Fibroblast of mammary gland (primary cell): ENCODE measurements at regions not wholly inside any gene's neighbourhood (a gene's known extent, or its start where the extent isn't known, plus 50 kb on each side); places are given as distances from the start of the nearest gene placed in this dataset.
A peak's percentile ranks its signal among the peaks of the same experiment; 100 is the strongest.

Source experiments
- DNase-seq: peaks from one replicate; pipeline ENCODE4 v3.0.0-alpha.2; 2010; ENCODE audit warnings: low read depth
- H3K4me3 ChIP-seq: 2 replicates; pipeline ENCODE4 v1.5.1; 2011; ENCODE audit warnings: low read depth, mild to moderate bottlenecking, low read length, moderate library complexity; ENCODE audit not compliant: control insufficient read depth
- TF ChIP-seq, protein P1 (sequence below): conservative IDR thresholded peaks from 2 replicates; pipeline ENCODE4 v1.5.1; 2011; ENCODE audit warnings: low read depth, low read length, inconsistent platforms; ENCODE audit not compliant: control insufficient read depth, insufficient read depth

DNA sequence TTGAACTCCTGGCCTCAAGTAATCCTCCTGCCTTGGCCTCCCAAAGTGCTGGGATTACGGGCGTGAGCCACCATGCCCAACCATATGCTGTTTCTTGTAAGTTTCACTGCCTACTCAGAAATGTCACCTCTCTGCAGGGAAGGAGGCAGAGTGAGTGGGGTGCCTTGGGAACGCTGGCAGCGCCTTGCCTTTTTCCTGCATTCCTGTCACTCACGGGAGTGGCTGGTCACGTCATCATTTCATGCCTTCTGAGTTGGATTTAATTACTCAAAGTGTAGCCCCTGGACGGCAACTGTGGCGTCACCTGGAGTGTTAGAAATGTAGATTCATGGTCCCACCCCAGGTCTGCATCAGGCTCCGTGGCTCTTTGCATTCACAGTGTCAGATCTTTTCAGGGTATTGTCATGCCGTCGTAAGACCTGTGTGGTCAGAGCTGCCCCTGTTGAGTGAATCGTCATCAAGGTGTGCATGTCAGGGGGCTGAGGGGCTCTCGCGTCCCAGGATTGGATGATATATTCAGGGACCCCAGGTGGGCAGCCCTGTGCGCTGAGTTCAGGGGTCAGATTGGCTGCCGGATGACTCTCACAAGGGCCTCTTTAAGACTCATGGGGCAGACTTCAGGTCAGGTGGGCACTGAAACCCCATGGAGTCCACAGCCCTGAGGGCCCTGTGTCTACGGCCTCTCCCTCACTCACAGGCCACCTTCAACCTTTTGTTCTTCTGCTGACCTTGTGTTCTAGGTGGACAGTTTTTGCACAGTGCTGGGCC, 65.9 kb upstream of the KLHL25 start:
- TF ChIP-seq, protein P1, sequence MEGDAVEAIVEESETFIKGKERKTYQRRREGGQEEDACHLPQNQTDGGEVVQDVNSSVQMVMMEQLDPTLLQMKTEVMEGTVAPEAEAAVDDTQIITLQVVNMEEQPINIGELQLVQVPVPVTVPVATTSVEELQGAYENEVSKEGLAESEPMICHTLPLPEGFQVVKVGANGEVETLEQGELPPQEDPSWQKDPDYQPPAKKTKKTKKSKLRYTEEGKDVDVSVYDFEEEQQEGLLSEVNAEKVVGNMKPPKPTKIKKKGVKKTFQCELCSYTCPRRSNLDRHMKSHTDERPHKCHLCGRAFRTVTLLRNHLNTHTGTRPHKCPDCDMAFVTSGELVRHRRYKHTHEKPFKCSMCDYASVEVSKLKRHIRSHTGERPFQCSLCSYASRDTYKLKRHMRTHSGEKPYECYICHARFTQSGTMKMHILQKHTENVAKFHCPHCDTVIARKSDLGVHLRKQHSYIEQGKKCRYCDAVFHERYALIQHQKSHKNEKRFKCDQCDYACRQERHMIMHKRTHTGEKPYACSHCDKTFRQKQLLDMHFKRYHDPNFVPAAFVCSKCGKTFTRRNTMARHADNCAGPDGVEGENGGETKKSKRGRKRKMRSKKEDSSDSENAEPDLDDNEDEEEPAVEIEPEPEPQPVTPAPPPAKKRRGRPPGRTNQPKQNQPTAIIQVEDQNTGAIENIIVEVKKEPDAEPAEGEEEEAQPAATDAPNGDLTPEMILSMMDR: no peak
- no peak overlapping the region for H3K4me3 ChIP-seq
- no peak for DNase-seq

DNA sequence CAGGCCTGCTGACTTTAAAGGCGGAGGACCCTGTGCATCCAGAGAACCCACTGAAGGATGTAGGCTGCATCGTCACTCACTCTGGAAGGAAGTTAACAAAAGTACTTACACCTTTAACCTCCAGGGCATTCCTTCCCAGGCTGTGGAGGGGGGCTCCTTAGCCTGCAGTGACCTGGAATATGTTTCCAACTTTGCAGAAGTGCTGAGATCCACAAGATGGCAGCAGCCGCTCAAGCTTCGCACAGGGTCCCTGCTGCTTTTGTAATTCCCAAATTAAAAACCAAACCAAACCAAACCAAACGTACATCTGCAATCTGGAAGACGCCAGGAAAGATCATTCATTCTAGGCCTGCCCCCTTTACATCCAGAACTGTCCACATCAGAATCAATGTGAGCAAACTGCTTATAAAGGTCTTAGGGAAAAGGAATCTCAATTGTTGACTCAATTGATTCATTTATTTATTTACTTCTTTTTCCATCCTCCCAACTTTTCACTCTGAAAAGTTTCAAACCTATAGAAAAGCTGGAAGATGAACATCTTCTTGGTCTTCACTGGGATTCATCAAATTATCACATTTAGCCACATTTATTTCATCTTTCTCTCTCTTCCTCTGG, 70.5 kb upstream of the KLHL25 start:
- DNase-seq: peak; percentile 48
- TF ChIP-seq, protein P1: peak; percentile 66
- H3K4me3 ChIP-seq: no peak overlapping the region

DNA sequence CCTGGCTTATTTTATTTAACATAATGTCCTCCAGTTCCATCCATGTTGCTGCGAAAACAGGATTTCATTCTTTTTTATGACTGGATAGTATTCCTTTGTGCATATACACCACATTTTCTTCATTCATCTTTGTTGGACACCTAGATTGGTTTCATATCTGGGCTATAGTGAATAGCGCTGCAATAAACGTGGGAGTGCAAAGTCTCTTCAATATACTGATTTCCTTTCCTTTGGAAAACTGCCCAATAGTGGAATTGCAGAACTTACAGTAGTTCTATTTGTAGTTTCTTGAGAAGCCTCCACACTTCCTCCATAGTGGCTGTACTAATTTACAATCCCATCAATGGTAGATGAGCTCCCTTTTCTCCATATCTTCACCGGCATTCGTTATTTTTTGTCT, 72.5 kb upstream of the KLHL25 start:
- no peak for DNase-seq
- H3K4me3 ChIP-seq: no peak overlapping the region
- TF ChIP-seq, protein P1: no peak

DNA sequence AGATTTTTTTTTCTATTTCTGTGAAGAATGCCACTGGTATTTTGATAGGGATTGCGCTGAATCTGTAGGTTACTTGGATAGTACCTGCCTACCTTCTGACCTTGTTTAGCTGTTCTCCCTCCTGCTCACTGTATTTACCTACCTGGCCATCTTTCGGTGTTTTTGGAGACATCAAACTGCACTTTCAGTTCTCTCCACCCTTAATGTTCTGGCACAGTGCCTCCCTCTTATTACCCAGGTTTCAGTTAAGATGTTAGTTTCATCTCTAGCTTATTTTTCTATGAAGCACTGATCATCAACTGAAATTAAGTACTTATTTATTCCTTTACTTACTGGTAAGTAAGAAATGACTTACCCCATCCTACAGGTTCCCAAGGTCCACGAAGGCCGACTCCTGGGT, 74.4 kb upstream of the KLHL25 start:
- TF ChIP-seq, protein P1: no peak
- no peak for DNase-seq
- no peak overlapping the region for H3K4me3 ChIP-seq

DNA sequence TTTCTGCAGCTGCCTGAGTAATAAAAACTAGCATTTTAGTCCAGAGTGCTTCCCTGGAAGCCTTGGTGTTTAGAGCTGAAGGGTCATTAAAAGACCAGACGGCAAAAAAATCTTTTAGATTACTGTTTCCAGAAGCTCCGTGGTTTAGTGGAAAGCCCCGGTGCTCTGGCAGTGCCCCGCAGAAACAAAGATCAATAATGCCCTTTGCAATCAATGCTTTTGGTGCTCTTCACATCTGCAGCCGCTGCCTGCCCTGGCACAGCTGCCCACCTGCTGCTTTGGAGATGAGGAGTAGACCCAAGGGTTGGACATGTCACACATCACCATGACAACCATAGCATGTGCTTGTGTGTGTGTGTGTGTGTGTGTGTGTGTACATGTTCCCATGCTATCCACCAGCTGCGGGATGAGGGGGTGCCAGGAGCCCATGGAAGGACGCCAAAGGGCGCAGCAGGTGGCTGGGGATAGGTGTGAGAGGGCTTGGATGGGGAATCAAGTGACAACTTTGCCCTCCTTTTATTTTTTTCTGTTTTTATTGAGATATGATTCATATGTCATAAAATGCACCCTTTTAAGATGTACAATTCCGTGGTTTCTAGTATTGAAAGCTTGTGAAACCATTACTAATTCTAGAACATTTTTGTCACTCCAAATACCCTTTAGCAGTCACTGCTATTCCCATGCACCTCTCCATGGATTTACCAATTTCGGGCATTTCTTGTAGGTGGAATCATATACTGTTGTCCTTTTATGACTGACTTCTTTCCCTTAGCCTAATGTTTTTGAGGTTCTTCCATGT, 75.7 kb upstream of the KLHL25 start:
- no peak for DNase-seq
- TF ChIP-seq, protein P1: no peak
- H3K4me3 ChIP-seq: no peak overlapping the region

DNA sequence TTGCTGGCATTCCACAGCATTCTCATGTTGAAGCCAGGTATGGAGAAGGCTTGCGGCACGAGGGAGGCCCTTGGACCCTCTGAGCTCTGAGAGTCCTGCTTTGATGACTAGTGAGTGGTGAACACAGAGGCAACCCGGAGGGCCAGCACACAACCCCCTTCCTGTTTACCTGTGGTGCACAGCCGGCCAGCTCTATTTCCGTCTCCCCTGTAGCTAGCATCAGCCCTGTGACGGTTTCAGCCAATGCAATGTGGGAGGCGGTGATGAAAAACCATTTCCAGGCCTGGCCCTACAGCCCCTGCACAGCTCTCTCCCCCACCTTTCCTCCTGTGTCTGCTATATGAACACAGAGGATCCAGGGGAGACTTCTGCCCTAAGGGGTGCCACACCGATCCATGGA, 76.8 kb upstream of the KLHL25 start:
- H3K4me3 ChIP-seq: no peak overlapping the region
- TF ChIP-seq, protein P1: no peak
- DNase-seq: no peak
